Left lobe of liver (tissue), 2 donors: ENCODE measurements at regions not wholly inside any gene's neighbourhood (a gene's known extent, or its start where the extent isn't known, plus 50 kb on each side); places are given as distances from the start of the nearest gene placed in this dataset.
"Not testable (repeated sequence)": the region's sequence is repeated elsewhere in the genome, so short reads cannot be mapped to it uniquely, and the experiment has no call there.

Experiments
- ATAC-seq: fragments of 200-7000 bp; cut with Tn5 transposase; one replicate; pipeline ENCODE4 v1.9.1; 2020; ENCODE audit warnings: mild to moderate bottlenecking, moderate library complexity
- DNase-seq: peaks from one replicate; pipeline ENCODE4 v3.0.0-alpha.2; 2020; ENCODE audit warnings: low spot score
- donor health status: DM: no; HTN: no; CAD: no; lungs with moderate emphysema.
- donor health status: DM: no; HTN: yes; CAD: no.

- ATAC-seq = no peak
These were observed 686.9 kb downstream of the LRRIQ3 start for GRCh38 chr1:73511038-73511437.

GRCh38 chr1:73500154-73500553 is 697.8 kb downstream of the LRRIQ3 start:
- DNase-seq (no peak), ATAC-seq (no peak)

More at GRCh38 chr1:73511038-73511437, 686.9 kb downstream of the LRRIQ3 start:
- no peak for DNase-seq

- no peak for ATAC-seq
- no peak for DNase-seq
These were observed 698.3 kb downstream of the LRRIQ3 start for GRCh38 chr1:73499671-73500070.

GRCh38 chr1:73491621-73492020 is 706.4 kb downstream of the LRRIQ3 start:
- DNase-seq = no peak

GRCh38 chr1:73475316-73475870 is 722.6 kb downstream of the LRRIQ3 start:
- DNase-seq (no peak), ATAC-seq (no peak)

More at GRCh38 chr1:73491621-73492020, 706.4 kb downstream of the LRRIQ3 start:
- no peak for ATAC-seq

- no peak for DNase-seq
- ATAC-seq = no peak
These were observed 725.2 kb downstream of the LRRIQ3 start for GRCh38 chr1:73472810-73473209.

- DNase-seq (no peak), ATAC-seq (no peak)
These were observed 730.2 kb downstream of the LRRIQ3 start for GRCh38 chr1:73467731-73468130.

GRCh38 chr1:73463873-73464272 is 734.1 kb downstream of the LRRIQ3 start:
- ATAC-seq = no peak
- no peak for DNase-seq

GRCh38 chr1:73452522-73452921 is 745.5 kb downstream of the LRRIQ3 start:
- DNase-seq = no peak
- ATAC-seq = no peak

GRCh38 chr1:73450668-73451067 is 747.3 kb downstream of the LRRIQ3 start:
- ATAC-seq, DNase-seq: not testable (repeated sequence)

GRCh38 chr1:73411479-73411878 is 786.5 kb downstream of the LRRIQ3 start:
- ATAC-seq = no peak
- DNase-seq = no peak

- no peak for DNase-seq
These were observed 796.3 kb downstream of the LRRIQ3 start for GRCh38 chr1:73401666-73402065.

GRCh38 chr1:73382966-73383365 is 815.0 kb downstream of the LRRIQ3 start:
- ATAC-seq (no peak), DNase-seq (no peak)

More at GRCh38 chr1:73401666-73402065, 796.3 kb downstream of the LRRIQ3 start:
- no peak for ATAC-seq

- no peak for ATAC-seq
- DNase-seq = no peak
These were observed 831.1 kb downstream of the LRRIQ3 start for GRCh38 chr1:73366734-73367413.

- DNase-seq = no peak
- ATAC-seq = no peak
These were observed 839.0 kb downstream of the LRRIQ3 start for GRCh38 chr1:73359001-73359400.

- DNase-seq (no peak), ATAC-seq (no peak)
These were observed 841.5 kb downstream of the LRRIQ3 start for GRCh38 chr1:73356485-73356884.

GRCh38 chr1:73343947-73344346 is 854.0 kb downstream of the LRRIQ3 start:
- no peak for DNase-seq
- ATAC-seq = no peak

- peak; percentile 95 for ATAC-seq
- DNase-seq = no peak
These were observed 864.0 kb downstream of the LRRIQ3 start for GRCh38 chr1:73333847-73334503.

- DNase-seq = no peak
- no peak for ATAC-seq
These were observed 866.2 kb downstream of the LRRIQ3 start for GRCh38 chr1:73331726-73332125.

GRCh38 chr1:73327998-73328397 is 870.0 kb downstream of the LRRIQ3 start:
- ATAC-seq (no peak), DNase-seq (no peak)

- no peak for ATAC-seq
- no peak for DNase-seq
These were observed 870.7 kb downstream of the LRRIQ3 start for GRCh38 chr1:73327180-73327793.

- ATAC-seq (no peak), DNase-seq (no peak)
These were observed 871.3 kb downstream of the LRRIQ3 start for GRCh38 chr1:73326663-73327062.
